WERI-Rb-1 (cell line): ENCODE measurements at regions not wholly inside any gene's neighbourhood (a gene's known extent, or its start where the extent isn't known, plus 50 kb on each side); places are given as distances from the start of the nearest gene placed in this dataset.

ENCODE experiments used
- DNase-seq: peaks from one replicate; pipeline ENCODE4 v3.0.0-alpha.2; 2020
- H3K27ac ChIP-seq: fragments of 250-450 bp; sonication (Bioruptor Pico); 2 replicates; pipeline ENCODE4 v1.5.1; 2020; ENCODE audit warnings: mild to moderate bottlenecking, moderate library complexity
- H3K27me3 ChIP-seq: fragments of 250-450 bp; sonication (Bioruptor Pico); 2 replicates; pipeline ENCODE4 v1.5.1; 2021; ENCODE audit warnings: mild to moderate bottlenecking, low read depth, moderate library complexity; ENCODE audit not compliant: insufficient read depth, severe bottlenecking
- H3K36me3 ChIP-seq: fragments of 250-450 bp; sonication (Bioruptor Pico); 2 replicates; pipeline ENCODE4 v1.5.1; 2020; ENCODE audit warnings: mild to moderate bottlenecking, moderate library complexity
- H3K4me3 ChIP-seq: 2 replicates; pipeline ENCODE4 v1.5.1; 2011; ENCODE audit warnings: low read depth, mild to moderate bottlenecking, control low read depth, low read length
- H3K9me3 ChIP-seq: fragments of 250-450 bp; sonication (Bioruptor Pico); 2 replicates; pipeline ENCODE4 v1.5.1; 2021; ENCODE audit warnings: mild to moderate bottlenecking, moderate library complexity; ENCODE audit not compliant: severe bottlenecking
- CTCF ChIP-seq: IDR thresholded peaks from 2 replicates; pipeline ENCODE4 v1.5.1; 2011; ENCODE audit warnings: low read depth, mild to moderate bottlenecking, control low read depth, inconsistent platforms, low read length

- H3K36me3 ChIP-seq, result peaks cover 3% of the 10 kb centered on the region; the same call in 1 of the 2 replicates
- no peak overlapping the region for H3K4me3 ChIP-seq
- H3K27me3 ChIP-seq, result no peaks in the 10 kb centered on the region
- TF ChIP-seq CTCF, result no peak
- no peaks in the 10 kb centered on the region for H3K9me3 ChIP-seq
- no peak for DNase-seq
- H3K27ac ChIP-seq, result no peak overlapping the region
These were observed 1093.3 kb downstream of the BRD1 start for GRCh38 chr22:48734359-48734758.

GRCh38 chr22:48729499-48730171 is 1098.0 kb downstream of the BRD1 start:
- no peak for DNase-seq
- Histone ChIP-seq H3K27ac (no peak overlapping the region), H3K4me3 (no peak overlapping the region), H3K27me3 (no peaks in the 10 kb centered on the region), H3K36me3 (peaks cover 2% of the 10 kb centered on the region; the same call in 1 of the 2 replicates), H3K9me3 (no peaks in the 10 kb centered on the region)
- no peak for TF ChIP-seq CTCF

GRCh38 chr22:48727454-48728058 is 1100.1 kb downstream of the BRD1 start:
- H3K36me3 ChIP-seq, result no peaks in the 10 kb centered on the region; the same call in 1 of the 2 replicates
- no peak overlapping the region for H3K27ac ChIP-seq
- TF ChIP-seq CTCF, result no peak
- no peak overlapping the region for H3K4me3 ChIP-seq
- no peak for DNase-seq
- H3K27me3 ChIP-seq, result no peaks in the 10 kb centered on the region
- no peaks in the 10 kb centered on the region for H3K9me3 ChIP-seq

GRCh38 chr22:48724899-48725298 is 1102.8 kb downstream of the BRD1 start:
- no peak for TF ChIP-seq CTCF
- Histone ChIP-seq H3K36me3 (no peaks in the 10 kb centered on the region; the same call in 1 of the 2 replicates), H3K27ac (no peak overlapping the region), H3K4me3 (no peak overlapping the region), H3K27me3 (no peaks in the 10 kb centered on the region), H3K9me3 (no peaks in the 10 kb centered on the region)
- no peak for DNase-seq

- DNase-seq, result no peak
- no peak overlapping the region for H3K27ac ChIP-seq
- H3K27me3 ChIP-seq, result no peaks in the 10 kb centered on the region
- no peaks in the 10 kb centered on the region for H3K9me3 ChIP-seq
- TF ChIP-seq CTCF, result no peak
- H3K4me3 ChIP-seq, result no peak overlapping the region
- H3K36me3 ChIP-seq, result no peaks in the 10 kb centered on the region; the same call in 1 of the 2 replicates
These were observed 1105.0 kb downstream of the BRD1 start for GRCh38 chr22:48722661-48723060.

GRCh38 chr22:48721395-48721669 is 1106.3 kb downstream of the BRD1 start:
- H3K27ac ChIP-seq, result no peak overlapping the region
- H3K4me3 ChIP-seq, result no peak overlapping the region
- no peaks in the 10 kb centered on the region for H3K27me3 ChIP-seq
- DNase-seq, result no peak
- no peaks in the 10 kb centered on the region; the same call in 1 of the 2 replicates for H3K36me3 ChIP-seq
- H3K9me3 ChIP-seq, result no peaks in the 10 kb centered on the region
- TF ChIP-seq CTCF, result no peak
